ENCODE measurements at regions not wholly inside any gene's neighbourhood (a gene's known extent, or its start where the extent isn't known, plus 50 kb on each side); places are given as distances from the start of the nearest gene placed in this dataset.
"Not testable (repeated sequence)": the region's sequence is repeated elsewhere in the genome, so short reads cannot be mapped to it uniquely, and the experiment has no call there.

DNA sequence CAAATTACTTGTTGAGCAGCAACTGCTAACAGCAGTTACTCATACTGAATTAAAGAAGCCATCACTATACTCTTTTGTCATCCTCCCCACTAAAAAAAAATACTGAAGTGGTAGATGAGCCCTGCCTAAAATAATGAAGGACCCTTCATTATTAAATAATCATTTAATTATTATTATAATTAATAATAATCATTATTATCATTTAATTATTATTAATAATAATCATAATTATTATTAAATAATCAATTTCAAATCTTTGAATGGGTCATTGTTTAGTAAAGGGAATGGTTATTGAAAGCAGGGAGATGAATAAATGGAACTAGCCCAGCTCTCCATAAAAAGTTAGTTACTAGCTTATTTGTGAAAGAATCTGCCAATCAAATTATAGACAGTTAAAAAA lies 396.4 kb downstream of the NFIB start:
- Mint-ChIP-seq H3K4me3 (no peak overlapping the region), H3K27ac (no peak overlapping the region), H3K27me3 (no peaks in the 10 kb centered on the region), H3K36me3 (ENCODE audit: low read depth) (no peaks in the 10 kb centered on the region), H3K4me1 (no peaks in the 10 kb centered on the region)
- DNase-seq, result no peak
- ATAC-seq, result no peak
- no peaks in the 10 kb centered on the region for H3K9me3 ChIP-seq (ENCODE audit: control insufficient read depth, low read length, poor library complexity, severe bottlenecking)

DNA sequence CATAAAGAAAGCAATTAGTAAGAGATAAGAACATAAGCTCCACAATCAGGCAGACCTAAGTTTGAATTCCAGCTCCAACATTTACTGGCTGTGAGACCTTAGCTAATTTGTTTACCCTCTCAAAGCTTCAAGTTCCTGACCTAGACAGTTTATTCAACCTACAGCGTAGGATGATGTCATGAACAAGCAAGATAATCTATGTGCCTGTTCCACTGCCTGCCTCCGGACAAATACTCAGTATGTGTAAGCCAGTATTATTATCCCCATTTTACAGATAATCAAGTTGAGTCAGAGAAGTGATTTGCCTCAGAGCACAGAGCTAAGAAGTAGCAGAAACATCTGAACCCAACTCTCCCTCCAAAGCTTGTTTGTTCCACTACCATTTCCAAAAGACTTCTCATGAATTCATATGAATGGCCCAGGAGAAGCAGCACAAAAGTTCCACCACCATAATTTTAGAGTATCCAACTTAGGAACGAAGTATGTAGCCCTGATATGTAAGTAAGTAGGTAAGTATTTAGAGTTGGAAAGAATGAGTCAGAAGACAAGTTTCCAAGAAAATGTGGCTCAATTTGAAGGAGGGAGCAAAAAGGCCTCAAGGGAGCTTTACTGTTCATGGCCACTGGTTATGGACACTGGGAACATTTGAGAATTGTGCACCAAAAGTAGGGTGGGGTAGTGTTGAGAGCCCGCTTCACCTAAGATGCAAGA lies 398.2 kb downstream of the NFIB start:
- no peak overlapping the region for H3K4me3 Mint-ChIP-seq
- no peaks in the 10 kb centered on the region for H3K4me1 Mint-ChIP-seq

DNA sequence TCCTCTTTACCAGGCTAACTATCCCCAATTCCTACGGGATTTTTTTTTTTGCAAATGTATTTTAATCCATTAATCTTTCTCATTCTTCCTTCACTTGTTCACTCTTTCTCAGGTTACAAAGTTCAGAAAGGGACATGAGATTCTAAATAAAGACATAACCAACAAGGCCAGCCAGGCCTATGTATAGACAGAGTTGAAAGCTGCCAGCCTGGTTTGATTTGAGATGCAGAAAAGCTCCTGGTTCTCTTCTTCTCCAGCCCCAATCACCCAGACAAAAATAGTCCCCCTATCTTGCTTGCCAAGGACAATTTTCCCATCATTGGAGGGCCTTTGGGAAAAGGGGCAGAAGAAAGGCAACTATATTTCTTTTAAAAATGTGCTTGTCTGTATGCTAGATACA lies 398.8 kb downstream of the NFIB start:
- DNase-seq, result no peak
- H3K4me1 Mint-ChIP-seq, result no peaks in the 10 kb centered on the region
- H3K9me3 ChIP-seq (ENCODE audit: control insufficient read depth, low read length, poor library complexity, severe bottlenecking), result no peaks in the 10 kb centered on the region
- H3K36me3 Mint-ChIP-seq (ENCODE audit: low read depth), result no peaks in the 10 kb centered on the region
- ATAC-seq, result no peak
- no peaks in the 10 kb centered on the region for H3K27me3 Mint-ChIP-seq
- no peak overlapping the region for H3K27ac Mint-ChIP-seq
- no peak overlapping the region for H3K4me3 Mint-ChIP-seq

More for the DNA sequence above, 398.2 kb downstream of the NFIB start:
- Mint-ChIP-seq H3K27me3 (no peaks in the 10 kb centered on the region), H3K36me3 (ENCODE audit: low read depth) (no peaks in the 10 kb centered on the region), H3K27ac (no peak overlapping the region)
- DNase-seq, result no peak
- no peaks in the 10 kb centered on the region for H3K9me3 ChIP-seq (ENCODE audit: control insufficient read depth, low read length, poor library complexity, severe bottlenecking)
- ATAC-seq, result no peak

DNA sequence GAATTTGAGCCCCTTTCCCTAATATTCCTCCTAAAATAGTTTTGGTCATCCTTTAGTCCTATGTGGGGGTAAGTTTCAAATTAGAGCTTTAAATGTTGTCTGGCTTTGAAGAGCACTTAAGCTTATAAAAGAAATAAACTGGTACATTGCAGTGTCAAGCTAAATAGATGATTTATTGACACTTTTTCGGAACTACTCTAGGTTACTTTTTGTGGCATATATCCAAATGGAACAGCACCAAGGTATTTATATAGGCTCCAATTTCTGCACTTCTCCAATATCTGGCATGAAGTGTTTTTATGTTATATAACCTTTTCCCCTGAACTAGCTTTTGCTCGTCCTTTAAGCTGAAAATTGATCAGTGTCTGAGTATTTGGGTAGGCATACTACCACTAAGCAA lies 402.5 kb downstream of the NFIB start:
- no peak overlapping the region for H3K27ac Mint-ChIP-seq
- no peaks in the 10 kb centered on the region for H3K4me1 Mint-ChIP-seq
- no peak overlapping the region for H3K4me3 Mint-ChIP-seq
- H3K36me3 Mint-ChIP-seq (ENCODE audit: low read depth), result no peaks in the 10 kb centered on the region
- DNase-seq (no peak), ATAC-seq (no peak)
- no peaks in the 10 kb centered on the region for H3K27me3 Mint-ChIP-seq
- H3K9me3 ChIP-seq (ENCODE audit: control insufficient read depth, low read length, poor library complexity, severe bottlenecking), result no peaks in the 10 kb centered on the region

DNA sequence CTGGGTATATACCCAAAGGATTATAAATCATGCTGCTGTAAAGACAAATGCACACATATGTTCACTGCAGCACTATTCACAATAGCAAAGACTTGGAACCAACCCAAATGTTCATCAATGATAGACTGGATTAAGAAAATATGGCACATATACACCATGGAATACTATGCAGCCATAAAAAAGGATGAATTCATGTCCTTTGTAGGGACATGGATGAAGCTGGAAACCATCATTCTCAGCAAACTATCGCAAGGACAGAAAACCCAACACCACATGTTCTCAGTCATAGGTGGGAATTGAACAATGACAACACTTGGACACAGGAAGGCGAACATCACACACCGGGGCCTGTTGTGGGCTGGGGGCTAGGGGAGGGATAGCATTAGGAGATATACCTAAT lies 406.1 kb downstream of the NFIB start:
- not testable (repeated sequence) for H3K9me3 ChIP-seq (ENCODE audit: control insufficient read depth, low read length, poor library complexity, severe bottlenecking); H3K4me3 Mint-ChIP-seq; H3K27ac Mint-ChIP-seq; H3K27me3 Mint-ChIP-seq; H3K4me1 Mint-ChIP-seq; ATAC-seq; DNase-seq; H3K36me3 Mint-ChIP-seq (ENCODE audit: low read depth)

DNA sequence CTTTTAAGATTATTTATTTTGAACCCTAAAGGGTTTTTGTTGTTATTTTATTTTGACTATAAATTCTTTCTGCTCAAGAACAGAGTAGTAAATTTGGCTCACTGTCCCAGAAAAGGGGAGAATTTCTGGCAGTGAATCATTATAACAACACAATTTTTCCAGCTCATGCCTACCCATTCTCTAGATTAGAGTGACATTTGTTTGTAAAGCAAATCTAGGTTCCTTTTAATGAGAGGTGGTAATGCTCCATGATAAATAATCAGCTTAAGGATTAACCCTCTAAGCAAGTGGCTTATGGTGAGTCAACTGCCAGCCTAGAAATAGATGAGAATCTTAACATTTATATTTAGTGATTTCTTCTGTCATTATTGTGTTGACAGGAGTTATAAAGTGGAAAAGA lies 409.2 kb downstream of the NFIB start:
- Mint-ChIP-seq H3K27me3 (no peaks in the 10 kb centered on the region), H3K27ac (no peak overlapping the region), H3K4me3 (no peak overlapping the region), H3K4me1 (no peaks in the 10 kb centered on the region), H3K36me3 (ENCODE audit: low read depth) (no peaks in the 10 kb centered on the region)
- ATAC-seq (no peak), DNase-seq (no peak)
- no peaks in the 10 kb centered on the region for H3K9me3 ChIP-seq (ENCODE audit: control insufficient read depth, low read length, poor library complexity, severe bottlenecking)

DNA sequence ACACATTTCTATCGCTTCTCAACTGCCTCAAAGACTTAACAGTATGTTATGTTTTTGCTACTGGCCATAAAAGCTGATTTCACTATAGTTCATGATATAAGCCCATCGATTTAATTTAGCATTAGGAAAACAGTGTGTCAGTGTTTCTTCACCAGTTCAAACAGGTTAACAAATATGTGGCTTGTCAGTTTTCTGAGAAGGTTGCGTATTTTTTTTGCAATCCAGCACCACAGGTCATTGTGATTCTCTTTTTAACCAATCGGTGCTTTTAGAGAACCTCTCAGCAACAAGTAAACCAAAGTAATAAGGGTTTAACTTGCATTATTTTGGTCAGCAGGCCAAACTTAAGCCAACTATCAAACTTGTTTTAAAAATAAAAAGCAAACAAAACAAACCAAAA lies 409.6 kb downstream of the NFIB start:
- no peaks in the 10 kb centered on the region for H3K36me3 Mint-ChIP-seq (ENCODE audit: low read depth)
- H3K9me3 ChIP-seq (ENCODE audit: control insufficient read depth, low read length, poor library complexity, severe bottlenecking), result no peaks in the 10 kb centered on the region
- DNase-seq (no peak), ATAC-seq (no peak)
- no peak overlapping the region for H3K27ac Mint-ChIP-seq
- no peaks in the 10 kb centered on the region for H3K27me3 Mint-ChIP-seq
- H3K4me1 Mint-ChIP-seq, result no peaks in the 10 kb centered on the region
- no peak overlapping the region for H3K4me3 Mint-ChIP-seq

DNA sequence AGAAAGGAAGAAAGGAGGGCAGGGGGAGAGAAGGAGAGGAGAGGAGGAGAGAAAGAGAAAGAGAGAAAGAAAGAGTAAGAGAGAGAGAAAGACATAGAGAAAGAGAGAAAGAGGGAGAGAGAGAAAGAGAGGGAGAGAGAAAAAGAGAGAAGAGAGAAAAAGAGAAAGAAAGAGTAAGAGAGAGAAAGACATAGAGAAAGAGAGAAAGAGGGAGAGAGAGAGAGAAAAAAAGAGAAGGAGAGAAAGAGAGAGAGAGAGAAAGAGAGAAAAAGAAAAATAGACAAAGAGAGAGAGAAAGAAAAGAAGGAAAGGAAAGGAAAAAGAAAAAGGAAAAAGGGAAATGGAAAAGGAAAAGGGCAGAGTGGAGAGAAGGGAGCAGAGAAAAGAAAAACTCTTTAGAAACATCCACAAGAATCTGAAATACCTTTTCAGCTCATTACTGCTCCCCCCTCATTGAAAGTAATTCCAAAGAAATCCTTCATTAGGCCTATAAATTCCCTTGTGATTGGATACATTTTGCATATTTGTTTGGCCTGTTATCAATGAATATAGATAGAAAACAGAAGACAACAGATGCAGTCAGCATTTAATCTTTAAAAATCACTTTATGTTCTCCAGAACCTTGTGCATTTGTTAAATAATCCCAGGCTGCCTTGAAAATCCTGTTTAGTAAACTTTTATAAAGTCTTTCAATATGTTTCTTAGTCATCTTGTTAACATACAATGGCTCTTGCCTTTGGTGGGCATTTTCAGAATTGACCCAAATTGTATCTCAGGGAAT lies 411.5 kb downstream of the NFIB start:
- H3K27ac Mint-ChIP-seq, result no peak overlapping the region
- no peaks in the 10 kb centered on the region for H3K36me3 Mint-ChIP-seq (ENCODE audit: low read depth)
- no peak for DNase-seq
- no peaks in the 10 kb centered on the region for H3K4me1 Mint-ChIP-seq
- no peak for ATAC-seq
- no peaks in the 10 kb centered on the region for H3K9me3 ChIP-seq (ENCODE audit: control insufficient read depth, low read length, poor library complexity, severe bottlenecking)
- no peaks in the 10 kb centered on the region for H3K27me3 Mint-ChIP-seq
- H3K4me3 Mint-ChIP-seq, result no peak overlapping the region

DNA sequence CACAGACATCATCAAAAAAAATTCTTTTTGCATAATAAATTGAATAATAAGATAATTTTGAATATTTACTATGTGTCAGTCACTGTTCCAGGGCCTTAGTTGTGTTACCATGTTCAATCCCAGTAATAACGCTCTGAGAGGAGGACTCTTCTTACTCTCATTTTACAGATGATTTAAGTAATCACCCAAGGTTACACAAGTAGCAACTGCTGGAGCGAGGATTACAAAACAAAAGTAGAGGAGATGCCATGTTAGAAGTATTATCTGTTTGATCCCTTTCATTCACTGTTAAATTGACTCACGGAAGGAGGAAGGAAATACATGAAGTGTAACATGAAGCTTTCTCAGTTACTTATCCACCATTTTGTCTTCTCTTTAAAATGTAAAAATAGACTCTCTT lies 412.8 kb downstream of the NFIB start:
- DNase-seq (no peak), ATAC-seq (no peak)
- no peaks in the 10 kb centered on the region for H3K9me3 ChIP-seq (ENCODE audit: control insufficient read depth, low read length, poor library complexity, severe bottlenecking)
- no peak overlapping the region for H3K27ac Mint-ChIP-seq
- H3K36me3 Mint-ChIP-seq (ENCODE audit: low read depth), result no peaks in the 10 kb centered on the region
- H3K27me3 Mint-ChIP-seq, result no peaks in the 10 kb centered on the region
- H3K4me3 Mint-ChIP-seq, result no peak overlapping the region
- H3K4me1 Mint-ChIP-seq, result no peaks in the 10 kb centered on the region

DNA sequence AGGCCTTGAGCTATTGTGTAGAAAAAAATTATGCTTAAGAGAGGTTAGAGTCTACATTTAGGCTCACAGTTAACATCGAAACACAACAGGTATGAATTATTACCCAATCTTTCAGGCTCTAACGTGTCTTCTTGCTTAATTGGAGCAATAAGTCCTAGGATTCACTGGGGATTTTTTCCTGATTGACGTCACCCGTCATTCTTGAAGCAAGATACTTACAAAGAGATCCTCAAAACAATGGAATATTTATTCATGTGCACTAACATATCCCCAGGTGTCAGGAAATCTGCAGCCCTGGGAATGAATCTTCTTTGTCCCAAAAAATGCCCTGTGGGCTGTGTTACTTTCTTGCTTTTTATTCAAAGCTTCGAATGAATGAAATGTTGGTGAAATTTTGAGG lies 413.5 kb downstream of the NFIB start:
- no peaks in the 10 kb centered on the region for H3K27me3 Mint-ChIP-seq
- H3K4me1 Mint-ChIP-seq, result no peaks in the 10 kb centered on the region
- H3K27ac Mint-ChIP-seq, result no peak overlapping the region
- no peaks in the 10 kb centered on the region for H3K9me3 ChIP-seq (ENCODE audit: control insufficient read depth, low read length, poor library complexity, severe bottlenecking)
- DNase-seq (no peak), ATAC-seq (no peak)
- no peaks in the 10 kb centered on the region for H3K36me3 Mint-ChIP-seq (ENCODE audit: low read depth)
- no peak overlapping the region for H3K4me3 Mint-ChIP-seq

DNA sequence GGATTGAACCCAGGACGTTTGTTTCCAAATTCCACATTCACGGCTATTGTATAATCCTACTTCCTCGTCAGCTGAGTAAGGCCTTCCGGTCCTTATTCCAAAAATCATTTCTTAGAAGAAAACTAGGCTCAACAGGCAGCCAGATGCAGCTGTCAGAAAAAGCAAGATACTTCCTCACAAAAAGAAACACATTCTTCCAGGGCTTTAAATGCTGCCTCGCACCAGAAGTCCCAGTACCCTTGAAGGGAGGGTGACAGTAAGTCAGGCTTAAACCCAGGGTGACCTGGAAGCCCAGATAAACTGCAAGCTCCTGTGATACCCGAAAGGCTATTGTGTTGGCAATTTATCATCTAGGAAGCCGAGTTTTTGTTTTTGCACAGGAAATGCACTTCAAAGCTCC lies 414.0 kb downstream of the NFIB start:
- ATAC-seq, result no peak
- Mint-ChIP-seq H3K4me3 (no peak overlapping the region), H3K27ac (no peak overlapping the region), H3K27me3 (no peaks in the 10 kb centered on the region), H3K36me3 (ENCODE audit: low read depth) (no peaks in the 10 kb centered on the region), H3K4me1 (no peaks in the 10 kb centered on the region)
- no peaks in the 10 kb centered on the region for H3K9me3 ChIP-seq (ENCODE audit: control insufficient read depth, low read length, poor library complexity, severe bottlenecking)
- no peak for DNase-seq

DNA sequence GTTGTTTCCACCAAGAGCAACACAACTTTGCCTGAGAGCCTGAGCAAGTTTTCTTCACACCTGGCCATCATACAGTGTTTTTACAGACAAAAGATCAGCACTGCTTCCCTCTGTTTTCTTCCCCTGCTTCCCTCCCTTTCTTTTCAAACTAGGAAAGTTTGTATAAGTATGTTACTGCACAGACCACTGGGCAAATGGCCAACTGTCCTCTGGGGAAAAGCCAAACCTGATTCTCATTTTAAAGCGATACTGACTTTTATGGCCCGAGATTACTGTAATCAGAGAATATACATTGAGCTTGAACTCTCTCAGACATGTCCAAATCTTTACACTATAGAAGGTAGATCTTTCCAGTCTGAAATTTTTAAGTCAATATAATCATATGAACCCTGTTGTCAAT lies 415.0 kb downstream of the NFIB start:
- Mint-ChIP-seq H3K27ac (no peak overlapping the region), H3K4me1 (no peaks in the 10 kb centered on the region), H3K36me3 (ENCODE audit: low read depth) (no peaks in the 10 kb centered on the region), H3K4me3 (no peak overlapping the region), H3K27me3 (no peaks in the 10 kb centered on the region)
- ATAC-seq (no peak), DNase-seq (no peak)
- no peaks in the 10 kb centered on the region for H3K9me3 ChIP-seq (ENCODE audit: control insufficient read depth, low read length, poor library complexity, severe bottlenecking)

DNA sequence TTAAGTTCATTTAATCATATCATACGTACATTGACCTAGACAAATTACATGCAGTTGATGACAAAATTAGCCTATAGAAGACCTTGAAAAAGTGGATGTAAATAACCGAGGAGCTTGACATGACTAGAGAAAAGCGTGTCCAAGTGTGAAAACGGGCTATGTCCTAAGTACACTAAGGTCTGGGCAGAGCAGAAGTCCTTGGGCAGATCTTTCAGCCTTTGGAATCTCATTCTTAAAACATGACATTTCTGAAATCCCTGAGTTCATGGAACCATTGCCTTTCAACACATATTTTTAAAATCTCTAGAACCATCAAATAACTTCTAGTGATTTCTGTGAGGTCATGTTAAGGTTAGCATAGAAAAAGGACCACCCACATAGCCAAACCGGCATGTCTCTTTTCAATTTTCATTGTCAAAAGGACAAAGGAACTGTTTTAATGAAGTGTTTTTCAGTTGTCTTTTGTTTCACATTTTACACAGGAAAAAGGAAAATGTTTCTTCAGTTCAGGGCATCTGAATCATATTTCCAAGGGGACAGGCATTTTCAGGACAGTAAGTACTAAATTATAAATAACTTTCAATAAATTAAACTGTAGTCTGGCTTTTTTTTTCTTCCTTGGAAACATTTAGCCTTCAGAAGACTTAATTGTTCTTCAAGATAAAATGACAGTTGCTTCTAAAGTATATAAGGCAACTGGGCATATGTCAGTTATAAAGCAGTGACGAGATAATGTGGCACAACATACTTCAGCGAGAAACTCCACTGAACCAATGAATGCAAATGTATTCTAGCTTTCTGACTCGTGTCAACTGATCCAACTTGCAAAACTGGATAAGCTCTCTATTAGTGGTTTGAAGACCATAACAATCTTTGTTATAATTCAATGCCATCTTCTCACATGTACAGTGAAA lies 416.8 kb downstream of the NFIB start:
- Mint-ChIP-seq H3K4me1 (no peaks in the 10 kb centered on the region), H3K27ac (no peak overlapping the region), H3K27me3 (no peaks in the 10 kb centered on the region), H3K36me3 (ENCODE audit: low read depth) (no peaks in the 10 kb centered on the region), H3K4me3 (no peak overlapping the region)
- ATAC-seq (no peak), DNase-seq (no peak)
- H3K9me3 ChIP-seq (ENCODE audit: control insufficient read depth, low read length, poor library complexity, severe bottlenecking), result no peaks in the 10 kb centered on the region
